ENCODE measurements at regions not wholly inside any gene's neighbourhood (a gene's known extent, or its start where the extent isn't known, plus 50 kb on each side); places are given as distances from the start of the nearest gene placed in this dataset.
"Not testable (repeated sequence)": the region's sequence is repeated elsewhere in the genome, so short reads cannot be mapped to it uniquely, and the experiment has no call there.

DNA sequence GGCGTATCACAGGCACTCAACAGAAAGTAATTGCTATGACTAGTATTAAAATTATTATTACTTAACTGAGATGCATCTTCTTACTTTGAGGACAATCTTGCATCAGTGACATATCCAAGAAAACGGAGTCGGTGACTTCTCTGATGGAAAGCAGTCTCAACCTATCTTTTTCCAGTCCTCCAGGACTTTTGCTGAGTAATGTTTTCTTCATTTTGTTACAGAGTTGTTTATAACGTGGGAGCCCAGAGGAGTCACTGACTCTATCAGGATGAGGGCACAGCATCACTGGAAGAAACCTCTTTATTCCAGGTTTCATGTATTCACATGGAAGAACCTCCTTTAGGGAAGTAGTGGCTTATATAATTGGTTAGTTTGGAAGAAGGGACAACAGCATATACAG is 51.5 kb upstream of the MELK start:
- Histone ChIP-seq H3K36me3 (ENCODE audit: control insufficient read depth, insufficient read depth, low read length) (no peaks in the 10 kb centered on the region), H3K4me1 (ENCODE audit: control insufficient read depth, insufficient read depth, low read length) (no peaks in the 10 kb centered on the region), H3K27me3 (ENCODE audit: control insufficient read depth, insufficient read depth, low read length) (no peaks in the 10 kb centered on the region), H3K9me3 (ENCODE audit: control insufficient read depth, insufficient read depth, low read length) (no peaks in the 10 kb centered on the region), H3K4me3 (ENCODE audit: low read length) (no peak overlapping the region), H3K27ac (ENCODE audit: low read length) (no peak overlapping the region)
- WGBS (ENCODE audit: insufficient coverage, insufficient read length), result no CpG with 5 or more reads among the region's 4 CpGs
- no peak for DNase-seq (ENCODE audit: low read depth, low spot score)

DNA sequence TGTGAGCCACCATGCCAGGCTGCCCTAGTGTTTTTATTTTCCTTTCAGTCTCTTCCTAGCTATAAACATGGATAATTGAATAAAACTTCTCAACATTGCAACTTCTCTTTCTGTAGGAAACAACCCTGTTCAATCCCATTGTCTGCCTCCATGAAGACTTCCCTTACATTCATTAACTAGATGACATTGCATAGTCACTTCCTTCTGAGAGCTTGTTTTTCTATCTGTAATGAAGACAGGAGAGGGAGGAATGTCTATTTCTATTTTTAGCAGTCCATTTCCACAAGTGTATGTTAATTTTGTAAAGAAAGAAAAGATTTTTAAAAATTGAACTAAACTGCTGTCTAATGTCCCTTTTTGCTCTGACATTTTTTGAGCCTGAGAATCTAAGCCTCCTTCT is 55.6 kb upstream of the MELK start:
- no peaks in the 10 kb centered on the region for H3K36me3 ChIP-seq (ENCODE audit: control insufficient read depth, insufficient read depth, low read length)
- no peak overlapping the region for H3K4me3 ChIP-seq (ENCODE audit: low read length)
- no peaks in the 10 kb centered on the region for H3K9me3 ChIP-seq (ENCODE audit: control insufficient read depth, insufficient read depth, low read length)
- no peaks in the 10 kb centered on the region for H3K4me1 ChIP-seq (ENCODE audit: control insufficient read depth, insufficient read depth, low read length)
- no peaks in the 10 kb centered on the region for H3K27me3 ChIP-seq (ENCODE audit: control insufficient read depth, insufficient read depth, low read length)
- H3K27ac ChIP-seq (ENCODE audit: low read length), result no peak overlapping the region
- no peak for DNase-seq (ENCODE audit: low read depth, low spot score)

DNA sequence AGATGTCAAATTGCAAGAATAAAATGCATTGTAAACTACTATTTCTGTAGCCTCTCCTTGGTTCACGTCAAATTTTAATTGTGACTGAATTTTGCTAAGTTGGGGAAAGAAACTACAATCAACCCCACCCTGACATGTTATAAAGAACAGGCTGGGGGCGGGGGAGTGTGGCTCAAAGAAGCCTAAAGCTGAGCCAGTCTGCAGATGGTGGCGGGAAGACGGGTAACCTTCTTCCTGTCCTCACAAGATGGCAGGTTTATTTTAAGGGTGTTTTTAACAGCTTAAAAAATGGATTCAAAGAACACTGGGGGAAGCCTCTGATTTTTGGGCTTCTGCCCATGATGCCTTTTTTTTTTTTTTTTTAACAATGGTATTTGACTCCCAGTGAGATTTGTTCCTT is 68.5 kb upstream of the MELK start:
- no CpG with 5 or more reads among the region's 4 CpGs for WGBS (ENCODE audit: insufficient coverage, insufficient read length)
- H3K27ac ChIP-seq (ENCODE audit: low read length), result no peak overlapping the region
- no peaks in the 10 kb centered on the region for H3K36me3 ChIP-seq (ENCODE audit: control insufficient read depth, insufficient read depth, low read length)
- H3K4me1 ChIP-seq (ENCODE audit: control insufficient read depth, insufficient read depth, low read length), result no peaks in the 10 kb centered on the region
- H3K27me3 ChIP-seq (ENCODE audit: control insufficient read depth, insufficient read depth, low read length), result no peaks in the 10 kb centered on the region
- no peaks in the 10 kb centered on the region for H3K9me3 ChIP-seq (ENCODE audit: control insufficient read depth, insufficient read depth, low read length)
- DNase-seq (ENCODE audit: low read depth, low spot score), result no peak
- H3K4me3 ChIP-seq (ENCODE audit: low read length), result no peak overlapping the region

DNA sequence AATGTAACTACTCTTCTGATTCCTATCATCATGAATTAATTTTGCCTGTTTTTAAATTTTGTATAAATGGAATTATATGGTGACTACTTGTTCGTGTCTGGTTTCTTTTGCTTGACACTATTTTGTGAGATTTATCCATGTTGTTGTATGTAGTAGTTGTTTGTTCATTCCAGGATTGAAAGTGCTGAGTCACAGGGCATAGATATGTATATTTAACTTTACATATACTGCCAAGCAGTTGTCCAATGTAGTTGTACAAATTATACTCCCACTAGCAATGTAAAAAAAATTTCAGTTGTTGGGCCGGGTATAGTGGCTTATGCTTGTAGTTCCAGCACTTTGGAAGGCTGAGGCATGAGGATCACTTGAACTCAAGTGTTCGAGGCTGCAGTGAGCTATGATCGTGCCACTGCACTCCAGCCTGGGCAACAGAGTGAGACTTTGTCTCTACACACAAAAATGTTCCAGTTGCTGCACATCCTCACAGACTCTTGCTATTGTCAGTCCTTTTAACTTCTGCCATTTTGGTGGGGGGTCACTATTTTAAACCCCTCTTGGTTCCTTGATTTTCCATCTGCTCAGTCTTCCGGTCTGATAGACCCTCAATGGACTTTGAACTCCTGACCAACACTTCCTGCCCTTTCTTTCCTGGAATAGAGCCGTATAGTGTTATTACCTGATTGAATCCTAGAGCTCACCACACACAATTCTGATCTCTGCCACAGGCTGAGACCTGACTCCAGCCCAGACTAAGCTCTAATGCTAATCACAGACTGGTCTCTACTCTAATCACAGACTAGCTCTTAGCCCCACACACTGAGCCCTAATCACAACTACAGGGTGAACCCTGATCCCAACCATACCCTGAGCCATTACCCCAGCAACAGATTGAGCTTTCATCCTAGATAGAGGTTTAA is 69.3 kb upstream of the MELK start:
- no peaks in the 10 kb centered on the region for H3K27me3 ChIP-seq (ENCODE audit: control insufficient read depth, insufficient read depth, low read length)
- no peak overlapping the region for H3K4me3 ChIP-seq (ENCODE audit: low read length)
- H3K27ac ChIP-seq (ENCODE audit: low read length), result no peak overlapping the region
- no CpG with 5 or more reads among the region's 6 CpGs for WGBS (ENCODE audit: insufficient coverage, insufficient read length)
- DNase-seq (ENCODE audit: low read depth, low spot score), result no peak
- H3K4me1 ChIP-seq (ENCODE audit: control insufficient read depth, insufficient read depth, low read length), result no peaks in the 10 kb centered on the region
- H3K36me3 ChIP-seq (ENCODE audit: control insufficient read depth, insufficient read depth, low read length), result no peaks in the 10 kb centered on the region
- no peaks in the 10 kb centered on the region for H3K9me3 ChIP-seq (ENCODE audit: control insufficient read depth, insufficient read depth, low read length)

DNA sequence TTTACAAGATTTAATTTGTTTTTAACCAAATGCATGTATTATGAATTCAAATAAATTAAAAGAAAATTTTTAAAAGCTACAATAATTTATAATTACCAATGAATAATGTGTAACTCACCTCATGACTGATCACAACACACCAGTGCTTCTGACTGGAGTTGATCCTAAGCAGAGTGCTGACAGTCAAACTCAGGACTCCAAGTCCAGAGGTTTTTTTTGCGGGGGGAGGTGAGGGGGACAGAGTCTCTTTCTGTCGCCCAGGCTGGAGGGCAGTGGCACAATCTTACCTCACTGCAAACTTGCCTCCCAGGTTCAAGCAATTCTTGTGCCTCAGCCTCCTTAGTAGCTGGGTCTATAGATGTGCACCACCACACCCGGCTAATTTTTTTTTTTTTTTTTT is 71.0 kb upstream of the MELK start:
- no peak for DNase-seq (ENCODE audit: low read depth, low spot score)
- Histone ChIP-seq H3K4me3 (ENCODE audit: low read length) (no peak overlapping the region), H3K4me1 (ENCODE audit: control insufficient read depth, insufficient read depth, low read length) (no peaks in the 10 kb centered on the region), H3K36me3 (ENCODE audit: control insufficient read depth, insufficient read depth, low read length) (no peaks in the 10 kb centered on the region), H3K27ac (ENCODE audit: low read length) (no peak overlapping the region), H3K27me3 (ENCODE audit: control insufficient read depth, insufficient read depth, low read length) (no peaks in the 10 kb centered on the region), H3K9me3 (ENCODE audit: control insufficient read depth, insufficient read depth, low read length) (no peaks in the 10 kb centered on the region)
- WGBS (ENCODE audit: insufficient coverage, insufficient read length), result no CpG with 5 or more reads among the region's 3 CpGs

DNA sequence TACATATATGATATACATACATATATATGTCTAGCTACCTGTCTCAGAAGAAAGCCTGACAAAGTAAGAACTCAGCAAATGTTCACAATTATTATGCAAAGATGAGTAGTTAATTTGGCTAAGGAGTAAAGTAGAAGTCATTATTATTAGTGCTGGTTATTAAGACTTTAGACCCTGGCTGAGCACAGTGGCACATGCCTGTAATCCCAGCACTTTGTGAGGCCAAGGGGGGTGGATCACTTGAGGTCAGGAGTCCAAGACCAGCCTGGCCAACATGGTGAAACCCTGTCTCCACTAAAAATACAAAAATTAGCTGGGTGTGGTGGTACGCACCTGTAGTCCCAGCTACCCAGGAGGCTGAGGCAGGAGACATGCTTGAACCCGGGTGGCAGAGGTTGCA is 71.8 kb upstream of the MELK start:
- H3K9me3 ChIP-seq (ENCODE audit: control insufficient read depth, insufficient read depth, low read length); DNase-seq (ENCODE audit: low read depth, low spot score); H3K4me3 ChIP-seq (ENCODE audit: low read length); H3K36me3 ChIP-seq (ENCODE audit: control insufficient read depth, insufficient read depth, low read length); H3K27ac ChIP-seq (ENCODE audit: low read length); H3K27me3 ChIP-seq (ENCODE audit: control insufficient read depth, insufficient read depth, low read length); H3K4me1 ChIP-seq (ENCODE audit: control insufficient read depth, insufficient read depth, low read length): not testable (repeated sequence)
- no CpG with 5 or more reads among the region's 2 CpGs for WGBS (ENCODE audit: insufficient coverage, insufficient read length)

DNA sequence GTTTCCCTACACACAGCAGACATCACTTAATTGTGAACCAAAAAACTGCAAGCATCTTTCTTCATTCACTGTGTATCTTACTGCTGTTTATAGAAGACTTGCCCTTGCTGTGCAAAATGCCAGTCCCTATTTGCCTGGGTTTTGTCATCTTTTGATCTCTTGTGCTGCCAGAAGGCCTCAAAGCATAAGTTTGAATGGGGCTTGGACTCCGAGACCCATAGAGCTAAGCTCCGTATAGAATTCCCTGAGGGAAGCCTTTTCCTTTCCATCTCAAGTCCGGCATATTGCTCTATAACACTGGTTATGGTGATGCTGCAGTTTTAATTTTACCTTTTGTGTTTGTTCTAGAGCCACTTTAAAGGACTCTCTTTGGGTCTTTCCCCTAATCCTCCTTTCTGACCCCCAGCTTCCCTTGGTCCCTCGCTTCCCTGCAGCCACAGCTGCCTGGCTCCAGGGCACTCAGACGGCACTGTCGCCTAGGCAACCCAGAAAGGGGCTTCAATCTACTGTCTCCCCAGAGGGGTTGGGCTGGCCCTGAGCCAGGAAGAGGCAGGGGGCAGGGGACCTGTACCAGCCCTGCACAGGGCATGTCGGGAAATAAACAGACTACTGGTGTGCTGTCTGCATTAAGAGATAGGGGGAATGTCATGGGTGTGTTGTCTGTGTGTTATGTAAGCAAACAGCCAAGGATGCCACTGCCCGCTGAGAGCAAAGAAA is 73.4 kb upstream of the MELK start:
- no peak for DNase-seq (ENCODE audit: low read depth, low spot score)
- Histone ChIP-seq H3K36me3 (ENCODE audit: control insufficient read depth, insufficient read depth, low read length) (no peaks in the 10 kb centered on the region), H3K9me3 (ENCODE audit: control insufficient read depth, insufficient read depth, low read length) (no peaks in the 10 kb centered on the region), H3K4me1 (ENCODE audit: control insufficient read depth, insufficient read depth, low read length) (no peaks in the 10 kb centered on the region), H3K27ac (ENCODE audit: low read length) (no peak overlapping the region), H3K27me3 (ENCODE audit: control insufficient read depth, insufficient read depth, low read length) (no peaks in the 10 kb centered on the region), H3K4me3 (ENCODE audit: low read length) (no peak overlapping the region)
- no CpG with 5 or more reads among the region's 8 CpGs for WGBS (ENCODE audit: insufficient coverage, insufficient read length)

DNA sequence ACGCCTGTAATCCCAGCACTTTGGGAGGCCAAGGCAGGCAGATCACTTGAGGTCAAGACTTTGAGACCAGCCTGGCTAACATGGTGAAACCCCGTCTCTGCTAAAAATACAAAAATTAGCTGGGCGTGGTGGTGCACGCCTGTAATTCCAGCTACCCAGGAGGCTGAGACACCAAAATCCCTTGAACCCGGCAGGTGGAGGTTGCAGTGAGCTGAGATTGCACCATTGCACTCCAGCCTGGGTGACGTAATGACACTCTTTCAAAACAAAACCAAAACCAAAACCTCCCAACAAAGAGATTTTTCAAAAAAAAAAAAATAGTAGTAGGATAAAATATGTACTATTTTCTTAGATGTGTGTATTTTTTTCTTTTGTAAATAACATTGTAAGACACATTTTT is 79.1 kb upstream of the MELK start:
- not testable (repeated sequence) for H3K4me1 ChIP-seq (ENCODE audit: control insufficient read depth, insufficient read depth, low read length); H3K4me3 ChIP-seq (ENCODE audit: low read length); H3K36me3 ChIP-seq (ENCODE audit: control insufficient read depth, insufficient read depth, low read length); H3K9me3 ChIP-seq (ENCODE audit: control insufficient read depth, insufficient read depth, low read length); H3K27ac ChIP-seq (ENCODE audit: low read length); H3K27me3 ChIP-seq (ENCODE audit: control insufficient read depth, insufficient read depth, low read length); DNase-seq (ENCODE audit: low read depth, low spot score)
- WGBS (ENCODE audit: insufficient coverage, insufficient read length), result no CpG with 5 or more reads among the region's 6 CpGs

DNA sequence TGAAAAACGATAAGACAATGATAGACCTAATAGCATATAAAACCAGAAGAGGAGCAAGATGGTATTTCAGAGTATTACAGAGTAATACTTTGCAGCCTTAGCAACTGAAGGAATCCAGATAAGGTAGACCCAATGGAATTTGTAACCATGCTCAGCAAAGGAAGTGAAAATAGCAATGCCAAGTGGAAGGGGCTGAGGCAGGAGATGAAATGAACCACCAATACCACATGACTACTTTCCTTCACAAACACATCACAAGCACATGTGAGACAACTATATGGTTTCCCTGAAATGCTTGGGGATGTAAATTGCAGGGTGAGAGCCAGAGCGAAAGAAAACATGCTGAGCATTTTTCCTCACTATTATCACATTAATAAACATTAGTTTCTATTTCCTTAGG is 79.8 kb upstream of the MELK start:
- Histone ChIP-seq H3K36me3 (ENCODE audit: control insufficient read depth, insufficient read depth, low read length) (no peaks in the 10 kb centered on the region), H3K27me3 (ENCODE audit: control insufficient read depth, insufficient read depth, low read length) (no peaks in the 10 kb centered on the region), H3K27ac (ENCODE audit: low read length) (no peak overlapping the region), H3K4me3 (ENCODE audit: low read length) (no peak overlapping the region), H3K9me3 (ENCODE audit: control insufficient read depth, insufficient read depth, low read length) (no peaks in the 10 kb centered on the region), H3K4me1 (ENCODE audit: control insufficient read depth, insufficient read depth, low read length) (peaks cover 10% of the 10 kb centered on the region; the same call in 1 of the 2 replicates)
- DNase-seq (ENCODE audit: low read depth, low spot score), result no peak
- no CpG with 5 or more reads among the region's 2 CpGs for WGBS (ENCODE audit: insufficient coverage, insufficient read length)

DNA sequence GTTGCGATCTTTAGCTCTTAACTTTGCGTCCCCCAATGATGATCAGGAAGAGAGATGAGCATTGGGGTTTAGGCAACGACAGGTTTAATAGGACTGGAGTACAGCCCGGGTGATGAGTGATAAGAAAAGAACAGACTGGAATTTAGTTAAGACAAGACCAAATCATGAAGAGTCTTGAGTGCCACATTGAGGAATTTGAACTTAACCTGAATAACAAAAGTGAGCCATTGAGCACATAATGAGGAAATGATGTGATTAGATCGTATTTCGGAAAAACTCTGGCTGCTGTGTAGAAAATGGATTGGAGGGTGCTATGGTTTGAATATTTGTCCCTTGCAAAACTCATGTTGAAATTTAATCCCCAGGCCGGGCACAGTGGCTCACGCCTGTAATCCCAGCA is 83.2 kb upstream of the MELK start:
- no peaks in the 10 kb centered on the region for H3K27me3 ChIP-seq (ENCODE audit: control insufficient read depth, insufficient read depth, low read length)
- no peak for DNase-seq (ENCODE audit: low read depth, low spot score)
- no peaks in the 10 kb centered on the region; the same call in 1 of the 2 replicates for H3K36me3 ChIP-seq (ENCODE audit: control insufficient read depth, insufficient read depth, low read length)
- no CpG with 5 or more reads among the region's 8 CpGs for WGBS (ENCODE audit: insufficient coverage, insufficient read length)
- no peak overlapping the region for H3K27ac ChIP-seq (ENCODE audit: low read length)
- H3K4me1 ChIP-seq (ENCODE audit: control insufficient read depth, insufficient read depth, low read length), result peaks cover 10% of the 10 kb centered on the region; the same call in 1 of the 2 replicates
- no peak overlapping the region for H3K4me3 ChIP-seq (ENCODE audit: low read length)
- H3K9me3 ChIP-seq (ENCODE audit: control insufficient read depth, insufficient read depth, low read length), result no peaks in the 10 kb centered on the region

All from iPS DF 6.9 (cell line).